Smooth muscle cell (in vitro differentiated cells): ENCODE measurements at regions not wholly inside any gene's neighbourhood (a gene's known extent, or its start where the extent isn't known, plus 50 kb on each side); places are given as distances from the start of the nearest gene placed in this dataset.
A peak's percentile ranks its signal among the peaks of the same experiment; 100 is the strongest.

ENCODE experiments used
- DNase-seq: peaks from one replicate; lab custom pipeline; 2025; ENCODE audit not compliant: unreplicated experiment; lab: John Stamatoyannopoulos, UW
- H2AFZ ChIP-seq: fragments of 200-600 bp; sonication (generic); 2 replicates; pipeline ENCODE4 v1.6.0; 2016; ENCODE audit warnings: antibody characterized with exemption, low read depth, mild to moderate bottlenecking
- H3F3A ChIP-seq: fragments of 200-600 bp; sonication (generic); 2 replicates; pipeline ENCODE4 v1.6.0; 2017; ENCODE audit warnings: antibody characterized with exemption, low read depth
- H3K27ac ChIP-seq: fragments of 200-600 bp; sonication (generic); 2 replicates; pipeline ENCODE4 v1.5.1; 2016; ENCODE audit warnings: low read depth, mild to moderate bottlenecking
- H3K27me3 ChIP-seq: fragments of 200-600 bp; sonication (generic); 2 replicates; pipeline ENCODE4 v1.6.1; 2016; ENCODE audit warnings: low read depth, mild to moderate bottlenecking
- H3K36me3 ChIP-seq: fragments of 200-600 bp; sonication (generic); 2 replicates; pipeline ENCODE4 v1.5.1; 2016; ENCODE audit warnings: low read depth
- H3K4me1 ChIP-seq: fragments of 200-600 bp; sonication (generic); 2 replicates; pipeline ENCODE4 v1.5.1; 2016; ENCODE audit warnings: low read depth
- H3K4me2 ChIP-seq: fragments of 200-600 bp; sonication (generic); 2 replicates; pipeline ENCODE4 v1.6.0; 2016; ENCODE audit warnings: mild to moderate bottlenecking
- H3K4me3 ChIP-seq: fragments of 200-600 bp; sonication (generic); 2 replicates; pipeline ENCODE4 v1.5.1; 2016; ENCODE audit warnings: mild to moderate bottlenecking
- H3K79me2 ChIP-seq: fragments of 200-600 bp; sonication (generic); 2 replicates; pipeline ENCODE4 v1.6.0; 2016; ENCODE audit warnings: low read depth, mild to moderate bottlenecking
- H3K9ac ChIP-seq: fragments of 200-600 bp; sonication (generic); 2 replicates; pipeline ENCODE4 v1.6.0; 2016; ENCODE audit warnings: low read depth
- H3K9me3 ChIP-seq: fragments of 200-600 bp; sonication (generic); replicated peaks from 2 replicates; pipeline ENCODE4 v1.5.1; 2016; ENCODE audit warnings: low read depth
- H4K20me1 ChIP-seq: fragments of 200-600 bp; sonication (generic); 2 replicates; pipeline ENCODE4 v1.6.0; 2016; ENCODE audit warnings: low read depth
- whole genome bisulfite sequencing: methylation state at CpG from one replicate; pipeline ENCODE4 v1.1.7; 2016; ENCODE audit warnings: low lambda C conversion rate; 5-methylcytosine and 5-hydroxymethylcytosine counted together
- TF ChIP-seq, protein P1 (sequence below): fragments of 200-600 bp; sonication (generic); IDR thresholded peaks from 2 replicates; pipeline ENCODE4 v1.5.1; 2017; ENCODE audit warnings: borderline replicate concordance, mild to moderate bottlenecking, antibody characterized with exemption; ENCODE audit not compliant: insufficient read depth, poor library complexity, severe bottlenecking

DNA sequence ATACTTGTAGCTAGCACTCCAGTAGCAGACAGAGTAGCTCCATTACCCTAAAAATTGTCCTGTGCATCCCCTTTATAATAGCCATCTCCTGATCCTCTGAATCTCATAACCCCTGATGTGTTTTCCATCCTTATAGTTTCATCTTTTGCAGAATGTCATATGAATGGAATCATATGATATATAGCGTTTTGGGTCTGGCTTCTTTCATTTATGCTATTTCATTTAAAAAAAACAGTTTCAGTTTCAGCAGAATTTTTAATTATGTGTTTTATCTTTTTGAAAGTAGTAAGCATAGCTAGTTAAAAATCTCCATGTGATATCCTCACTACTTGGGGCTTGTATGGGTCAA is 132.7 kb downstream of the KLF13 start:
- WGBS, result 93% methylated on average over 1 of the region's 1 CpG
- DNase-seq, result no peak
- H3K4me3 ChIP-seq, result no peak overlapping the region
- H3F3A ChIP-seq, result no peaks in the 10 kb centered on the region
- peaks cover 11% of the 10 kb centered on the region for H3K4me1 ChIP-seq
- no peaks in the 10 kb centered on the region for H4K20me1 ChIP-seq
- TF ChIP-seq, protein P1, sequence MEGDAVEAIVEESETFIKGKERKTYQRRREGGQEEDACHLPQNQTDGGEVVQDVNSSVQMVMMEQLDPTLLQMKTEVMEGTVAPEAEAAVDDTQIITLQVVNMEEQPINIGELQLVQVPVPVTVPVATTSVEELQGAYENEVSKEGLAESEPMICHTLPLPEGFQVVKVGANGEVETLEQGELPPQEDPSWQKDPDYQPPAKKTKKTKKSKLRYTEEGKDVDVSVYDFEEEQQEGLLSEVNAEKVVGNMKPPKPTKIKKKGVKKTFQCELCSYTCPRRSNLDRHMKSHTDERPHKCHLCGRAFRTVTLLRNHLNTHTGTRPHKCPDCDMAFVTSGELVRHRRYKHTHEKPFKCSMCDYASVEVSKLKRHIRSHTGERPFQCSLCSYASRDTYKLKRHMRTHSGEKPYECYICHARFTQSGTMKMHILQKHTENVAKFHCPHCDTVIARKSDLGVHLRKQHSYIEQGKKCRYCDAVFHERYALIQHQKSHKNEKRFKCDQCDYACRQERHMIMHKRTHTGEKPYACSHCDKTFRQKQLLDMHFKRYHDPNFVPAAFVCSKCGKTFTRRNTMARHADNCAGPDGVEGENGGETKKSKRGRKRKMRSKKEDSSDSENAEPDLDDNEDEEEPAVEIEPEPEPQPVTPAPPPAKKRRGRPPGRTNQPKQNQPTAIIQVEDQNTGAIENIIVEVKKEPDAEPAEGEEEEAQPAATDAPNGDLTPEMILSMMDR, result no peak
- no peaks in the 10 kb centered on the region for H3K79me2 ChIP-seq
- no peaks in the 10 kb centered on the region for H3K36me3 ChIP-seq
- H3K9me3 ChIP-seq, result no peaks in the 10 kb centered on the region
- H3K27me3 ChIP-seq, result no peaks in the 10 kb centered on the region
- H3K27ac ChIP-seq, result no peak overlapping the region
- no peak overlapping the region for H3K4me2 ChIP-seq
- H3K9ac ChIP-seq, result no peak overlapping the region
- H2AFZ ChIP-seq, result no peak overlapping the region

DNA sequence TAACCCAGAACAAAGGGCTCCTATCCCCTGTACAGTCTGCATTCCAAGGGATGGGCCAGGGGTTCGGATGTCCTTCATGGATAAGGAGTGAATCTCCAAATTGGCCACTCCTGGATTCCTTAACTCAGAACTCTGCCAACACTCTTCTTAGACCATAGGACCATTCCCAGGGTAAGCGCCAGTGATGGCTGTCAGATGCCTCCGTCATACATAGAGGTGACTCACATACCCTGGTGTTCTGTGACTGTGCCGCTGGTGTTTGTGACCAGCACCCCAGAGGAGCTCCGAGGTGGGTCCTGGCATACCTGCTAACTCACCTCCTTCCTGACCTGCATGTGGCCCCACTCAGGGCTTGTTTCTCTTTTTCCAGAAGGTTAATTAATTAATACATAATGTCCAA is 134.7 kb downstream of the KLF13 start:
- 86% methylated on average over 5 of the region's 5 CpGs for WGBS
- Histone ChIP-seq H3K4me1 (peaks cover 11% of the 10 kb centered on the region), H3K36me3 (no peaks in the 10 kb centered on the region), H3K4me2 (no peak overlapping the region), H2AFZ (no peak overlapping the region), H3K79me2 (no peaks in the 10 kb centered on the region), H3K27me3 (peaks cover 7% of the 10 kb centered on the region), H3K27ac (no peak overlapping the region), H3K4me3 (no peak overlapping the region), H3K9ac (no peak overlapping the region), H4K20me1 (no peaks in the 10 kb centered on the region), H3K9me3 (no peaks in the 10 kb centered on the region), H3F3A (no peaks in the 10 kb centered on the region)
- TF ChIP-seq, protein P1, result no peak
- DNase-seq, result no peak

DNA sequence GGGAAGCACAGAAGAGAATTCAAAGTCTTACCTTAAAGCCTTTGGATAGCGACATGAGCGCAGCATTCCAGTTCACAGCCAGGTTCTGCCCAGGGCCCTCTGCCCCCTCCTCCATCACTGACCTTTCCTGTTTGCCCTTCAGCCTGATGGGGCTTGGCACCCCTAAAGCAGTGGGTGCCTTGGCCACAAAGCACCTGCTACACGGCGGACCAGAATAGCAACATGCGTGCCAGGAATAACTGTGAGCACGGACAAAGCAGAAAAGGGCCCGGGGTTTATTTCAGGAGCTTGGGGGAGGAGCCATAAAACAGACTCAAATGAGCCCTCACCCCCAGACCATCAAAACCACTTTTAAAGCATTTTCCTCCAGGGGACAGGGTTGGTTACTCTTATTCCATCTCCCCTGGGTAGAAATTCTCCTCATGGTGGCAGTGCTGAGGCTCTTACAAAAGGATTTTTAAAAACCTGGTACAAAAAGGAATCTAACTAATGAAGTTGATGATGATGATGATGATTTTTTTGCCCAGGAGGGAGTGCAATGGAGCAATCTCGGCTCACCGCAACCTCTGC is 135.4 kb downstream of the KLF13 start:
- DNase-seq, result no peak
- no peaks in the 10 kb centered on the region for H4K20me1 ChIP-seq
- H3K27me3 ChIP-seq, result peaks cover 7% of the 10 kb centered on the region
- no peaks in the 10 kb centered on the region for H3K36me3 ChIP-seq
- 89% methylated on average over 9 of the region's 9 CpGs for WGBS
- no peaks in the 10 kb centered on the region for H3F3A ChIP-seq
- H2AFZ ChIP-seq, result no peak overlapping the region
- H3K4me1 ChIP-seq, result peaks cover 10% of the 10 kb centered on the region
- H3K79me2 ChIP-seq, result no peaks in the 10 kb centered on the region
- H3K9me3 ChIP-seq, result no peaks in the 10 kb centered on the region
- H3K4me2 ChIP-seq, result no peak overlapping the region
- H3K9ac ChIP-seq, result no peak overlapping the region
- TF ChIP-seq, protein P1, result peak; percentile 4
- no peak overlapping the region for H3K4me3 ChIP-seq
- H3K27ac ChIP-seq, result no peak overlapping the region

DNA sequence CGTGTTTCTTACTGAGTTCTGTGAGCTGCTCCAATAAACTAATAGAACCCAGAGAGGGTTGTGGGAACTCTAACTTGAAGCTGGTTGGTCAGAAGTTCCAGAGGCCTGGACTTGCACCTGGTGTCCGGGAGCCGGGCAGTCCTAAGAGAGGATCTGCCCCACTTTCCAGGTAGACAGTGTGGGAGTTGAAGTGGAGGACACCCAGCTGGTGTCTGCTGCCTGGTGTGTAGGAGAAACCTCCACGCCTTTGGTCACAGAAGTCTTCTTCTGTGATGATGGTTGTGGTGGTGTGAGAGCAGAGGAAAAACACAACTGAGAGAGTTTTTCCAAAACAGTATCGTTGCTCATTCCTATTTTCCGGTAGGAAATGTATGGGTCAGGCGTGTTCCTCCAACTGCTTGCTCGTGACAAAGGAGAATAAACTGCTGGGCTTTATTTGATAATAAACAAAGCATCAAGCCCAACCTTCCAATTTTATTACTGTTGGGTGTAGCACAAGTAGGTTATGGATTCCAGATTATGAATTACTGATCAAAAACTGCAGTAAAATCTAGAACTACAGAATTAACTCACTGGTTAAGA is 137.0 kb downstream of the KLF13 start:
- Histone ChIP-seq H3K4me2 (no peak overlapping the region), H3K4me3 (no peak overlapping the region), H3K9ac (no peak overlapping the region), H3K36me3 (no peaks in the 10 kb centered on the region), H3F3A (no peaks in the 10 kb centered on the region), H3K9me3 (no peaks in the 10 kb centered on the region), H4K20me1 (no peaks in the 10 kb centered on the region), H3K4me1 (no peaks in the 10 kb centered on the region), H3K27ac (no peak overlapping the region), H3K79me2 (no peaks in the 10 kb centered on the region), H2AFZ (no peak overlapping the region), H3K27me3 (peaks cover 7% of the 10 kb centered on the region)
- TF ChIP-seq, protein P1, result no peak
- WGBS, result 92% methylated on average over 8 of the region's 8 CpGs
- no peak for DNase-seq
